Renal cortex interstitium (tissue), 11 donors: ENCODE measurements at regions not wholly inside any gene's neighbourhood (a gene's known extent, or its start where the extent isn't known, plus 50 kb on each side); places are given as distances from the start of the nearest gene placed in this dataset.

ENCODE experiments used
- DNase-seq, 11 donors: peaks; one replicate each; pipeline ENCODE4 v3.0.0-alpha.2; 2013; ENCODE audit warnings: low read depth in 9 of 11, low spot score in 4 of 11; ENCODE audit errors: extremely low read depth in 1 of 11

- DNase-seq: no peak
These were observed 131.4 kb upstream of the ZMIZ1 start for GRCh38 chr10:78937393-78937792.

GRCh38 chr10:78937800-78938694, 130.7 kb upstream of the ZMIZ1 start:
- no peak for DNase-seq

GRCh38 chr10:78938695-78939672, 129.8 kb upstream of the ZMIZ1 start:
- no peak for DNase-seq

- DNase-seq: no peak
These were observed 126.7 kb upstream of the ZMIZ1 start for GRCh38 chr10:78942091-78942501.

GRCh38 chr10:78944723-78945312, 123.9 kb upstream of the ZMIZ1 start:
- DNase-seq: peak in 10 of 11 donors; percentile 50 to 89 (median 68)

DNA sequence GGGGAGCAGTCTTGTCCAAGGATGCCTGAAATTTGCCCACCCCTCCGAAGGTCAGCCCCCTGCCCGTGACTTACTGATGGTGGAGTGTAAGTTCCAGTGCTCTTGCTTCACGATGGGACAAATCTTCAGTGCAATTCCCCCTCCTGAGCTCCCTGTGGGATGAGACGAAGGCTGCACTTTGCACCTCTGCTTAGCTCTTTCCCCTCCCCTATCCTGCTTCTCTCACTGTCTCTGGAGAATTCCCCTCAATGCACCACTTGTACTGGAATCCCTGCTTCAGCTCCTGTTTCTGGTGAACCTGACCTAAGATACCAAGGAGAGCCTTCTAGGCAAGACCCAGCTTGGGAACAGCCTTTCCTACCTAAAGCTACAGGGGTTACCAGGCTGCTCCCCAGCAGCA, 122.9 kb upstream of the ZMIZ1 start:
- no peak for DNase-seq

- no peak for DNase-seq
These were observed 121.5 kb upstream of the ZMIZ1 start for GRCh38 chr10:78947226-78947625.

GRCh38 chr10:78947733-78948132, 121.0 kb upstream of the ZMIZ1 start:
- no peak for DNase-seq

DNA sequence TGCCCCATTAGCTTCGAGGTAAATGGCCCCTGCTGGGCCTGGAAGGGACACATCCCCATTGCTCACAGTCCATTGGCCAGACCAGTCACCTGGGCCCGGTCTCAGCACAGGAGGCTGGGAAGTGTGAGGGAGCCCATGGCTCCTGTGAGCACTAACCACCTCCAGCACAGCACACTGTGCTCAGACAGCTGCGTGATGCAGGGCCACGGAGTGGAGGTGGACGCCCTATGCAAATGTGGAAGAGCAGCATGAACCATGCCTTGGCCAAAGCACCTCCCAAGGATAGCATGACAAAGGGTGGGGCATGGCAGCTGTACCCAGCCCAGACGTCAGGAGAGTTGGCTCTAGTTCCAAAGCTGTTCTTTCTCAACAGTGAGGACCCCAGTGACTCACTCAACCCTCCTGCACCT, 120.1 kb upstream of the ZMIZ1 start:
- no peak for DNase-seq

- no peak for DNase-seq
These were observed 117.8 kb upstream of the ZMIZ1 start for GRCh38 chr10:78950656-78951587.

DNA sequence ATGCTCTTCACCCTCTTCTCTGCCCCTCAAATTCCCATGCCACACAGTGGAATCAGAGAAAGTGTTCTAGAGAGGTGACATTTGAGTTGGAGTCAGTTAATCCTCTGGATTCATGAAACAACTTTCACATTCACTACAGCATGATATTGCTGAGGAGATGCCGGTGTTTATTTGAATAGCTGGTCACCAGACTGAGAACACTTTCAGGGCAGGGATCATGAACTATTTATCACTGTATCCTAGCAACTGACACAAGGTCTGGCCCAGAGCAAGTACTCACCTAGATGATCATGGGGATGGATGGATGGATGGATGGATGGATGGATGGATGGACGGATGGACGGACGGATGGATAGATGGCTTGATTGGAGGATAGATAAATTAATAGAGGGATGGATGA, 116.7 kb upstream of the ZMIZ1 start:
- no peak for DNase-seq

- DNase-seq: no peak
These were observed 116.1 kb upstream of the ZMIZ1 start for GRCh38 chr10:78952686-78953085.

GRCh38 chr10:78953113-78953798, 115.5 kb upstream of the ZMIZ1 start:
- peak in 7 of 11 donors; percentile 49 to 80 (median 73) for DNase-seq

DNA sequence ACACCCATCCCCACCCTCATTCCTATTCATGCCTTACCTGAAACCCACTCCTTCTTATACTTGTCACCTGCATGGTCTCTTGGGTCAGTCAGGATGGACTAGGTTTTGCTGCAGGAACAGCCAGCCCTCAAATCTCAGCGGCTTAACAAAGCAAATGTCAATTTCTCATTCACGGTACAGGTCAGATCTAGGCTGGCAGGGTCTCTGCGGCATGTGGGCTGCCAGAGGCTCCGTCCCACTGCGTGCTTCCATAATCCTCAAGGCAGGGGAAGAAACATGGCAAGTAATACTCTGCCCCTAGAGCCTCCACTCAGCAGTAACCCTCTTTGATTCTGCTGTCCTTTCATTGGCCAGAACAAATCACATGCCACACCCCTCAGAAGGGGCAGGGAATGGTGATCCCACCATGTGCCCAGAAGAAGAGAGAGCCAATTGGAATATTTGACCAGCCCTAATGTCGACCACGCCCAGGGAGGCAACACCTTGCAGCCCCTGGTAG, 114.9 kb upstream of the ZMIZ1 start:
- no peak for DNase-seq

DNA sequence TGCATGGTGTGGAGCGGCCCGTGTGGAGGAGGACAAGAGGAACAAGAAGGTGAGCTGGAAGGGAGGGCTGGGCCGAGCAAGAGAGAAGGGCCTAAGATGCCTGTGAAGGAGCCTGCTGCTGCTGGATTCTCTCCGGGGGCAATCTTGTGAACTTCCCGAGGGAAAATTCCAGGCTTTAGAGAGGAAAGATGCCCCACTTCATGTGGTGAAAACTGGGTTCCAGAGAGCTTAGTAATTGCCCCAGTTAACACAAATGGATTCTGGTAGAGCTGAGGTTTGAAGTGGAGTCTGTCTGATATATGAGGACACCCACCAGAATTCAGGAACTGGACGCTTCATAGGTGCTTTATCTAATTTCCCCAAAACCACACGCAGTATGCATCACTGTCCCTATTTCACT, 114.1 kb upstream of the ZMIZ1 start:
- no peak for DNase-seq

DNA sequence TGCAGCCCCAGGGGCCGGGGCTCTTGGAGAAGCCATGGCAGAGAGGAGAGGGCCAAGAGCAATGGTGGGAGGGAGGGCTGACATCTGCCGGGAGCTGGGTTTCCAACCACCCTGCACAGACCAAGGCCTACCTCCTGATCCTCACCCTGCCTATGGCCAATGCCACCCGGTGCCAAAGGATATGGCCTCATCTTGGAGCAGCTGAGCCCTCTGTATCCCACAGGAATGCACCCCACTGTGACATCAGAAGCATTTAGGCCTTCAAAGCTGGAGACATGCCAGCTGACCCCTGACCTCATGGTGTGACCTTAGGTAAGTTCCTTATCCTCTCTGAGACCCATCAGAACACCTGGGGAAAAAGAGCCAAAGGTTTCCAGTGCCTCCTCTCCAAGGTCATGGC, 113.6 kb upstream of the ZMIZ1 start:
- DNase-seq: no peak

GRCh38 chr10:78956391-78956790, 112.4 kb upstream of the ZMIZ1 start:
- DNase-seq: no peak
